CD4-positive, alpha-beta memory T cell (primary cell): ENCODE measurements at regions not wholly inside any gene's neighbourhood (a gene's known extent, or its start where the extent isn't known, plus 50 kb on each side); places are given as distances from the start of the nearest gene placed in this dataset.
A peak's percentile ranks its signal among the peaks of the same experiment; 100 is the strongest.

ENCODE experiments used
- CTCF ChIA-PET: fragments of 350-600 bp; sonication (Branson Sonifier 250); formaldehyde crosslinking; loops from one replicate; lab custom pipeline; 2021; ENCODE audit warnings: inconsistent platforms; ENCODE audit not compliant: partially characterized antibody; lab: Charles Lee
- POLR2A ChIA-PET: fragments of 350-600 bp; sonication (Branson Sonifier 250); formaldehyde crosslinking; loops from one replicate; lab custom pipeline; 2021; ENCODE audit not compliant: partially characterized antibody; lab: Charles Lee
- DNase-seq, 5 donors: peaks; one replicate each; pipeline versions ENCODE4 v3.0.0 to v3.0.0-alpha.2; 2020 to 2022; ENCODE audit warnings: mixed read lengths in 1 of 5
- H3K27ac ChIP-seq: one replicate; pipeline ENCODE4 v1.7.0; 2013; ENCODE audit warnings: low read depth, low read length
- H3K27me3 ChIP-seq: 2 replicates; pipeline ENCODE4 v1.7.0; 2013; ENCODE audit warnings: mild to moderate bottlenecking, low read length, moderate library complexity; ENCODE audit not compliant: insufficient read depth
- H3K36me3 ChIP-seq: 2 replicates; pipeline ENCODE4 v1.7.0; 2013; ENCODE audit warnings: mild to moderate bottlenecking, low read length, moderate library complexity; ENCODE audit not compliant: insufficient read depth
- H3K4me1 ChIP-seq: 2 replicates; pipeline ENCODE4 v1.7.0; 2013; ENCODE audit warnings: mild to moderate bottlenecking, low read length, moderate library complexity; ENCODE audit not compliant: insufficient read depth
- H3K4me3 ChIP-seq, 2 donors: one replicate each; pipeline ENCODE4 v1.7.0; 2013; ENCODE audit warnings: low read length in 2 of 2, mild to moderate bottlenecking in 1 of 2
- H3K9me3 ChIP-seq, 2 donors: one replicate each; pipeline ENCODE4 v1.7.0; 2013; ENCODE audit warnings: low read length in 2 of 2, control low read depth in 1 of 2; ENCODE audit not compliant: control insufficient read depth in 1 of 2
- H3K27ac Mint-ChIP-seq, 7 donors: one replicate each; pipeline ENCODE4 v1.8.0; 2020 to 2021; ENCODE audit warnings: mixed read lengths in 7 of 7, mild to moderate bottlenecking in 6 of 7, inconsistent platforms in 3 of 7, moderate library complexity in 3 of 7
- H3K27me3 Mint-ChIP-seq, 2 donors: one replicate each; pipeline ENCODE4 v1.8.0; 2020 to 2021; ENCODE audit warnings: mixed read lengths in 2 of 2
- H3K36me3 Mint-ChIP-seq, 2 donors: one replicate each; pipeline ENCODE4 v1.8.0; 2020 to 2021; ENCODE audit warnings: mixed read lengths in 2 of 2, inconsistent platforms in 1 of 2, mild to moderate bottlenecking in 1 of 2
- H3K4me1 Mint-ChIP-seq, 4 donors: one replicate each; pipeline ENCODE4 v1.8.0; 2020 to 2021; ENCODE audit warnings: mixed read lengths in 4 of 4, mild to moderate bottlenecking in 1 of 4
- H3K4me3 Mint-ChIP-seq, 8 donors: one replicate each; pipeline ENCODE4 v1.8.0; 2020 to 2021; ENCODE audit warnings: mixed read lengths in 8 of 8, mild to moderate bottlenecking in 7 of 8, moderate library complexity in 6 of 8, inconsistent platforms in 3 of 8
- H3K9me3 Mint-ChIP-seq, 8 donors: one replicate each; pipeline ENCODE4 v1.8.0; 2020 to 2021; ENCODE audit warnings: mixed read lengths in 8 of 8, mild to moderate bottlenecking in 5 of 8, inconsistent platforms in 3 of 8, moderate library complexity in 1 of 8
- intact Hi-C: fragments of 100-400 bp; cut with micrococcal nuclease; formaldehyde crosslinking; loops from one replicate; pipeline ENCODE4 v1.15.1; 2023

DNA sequence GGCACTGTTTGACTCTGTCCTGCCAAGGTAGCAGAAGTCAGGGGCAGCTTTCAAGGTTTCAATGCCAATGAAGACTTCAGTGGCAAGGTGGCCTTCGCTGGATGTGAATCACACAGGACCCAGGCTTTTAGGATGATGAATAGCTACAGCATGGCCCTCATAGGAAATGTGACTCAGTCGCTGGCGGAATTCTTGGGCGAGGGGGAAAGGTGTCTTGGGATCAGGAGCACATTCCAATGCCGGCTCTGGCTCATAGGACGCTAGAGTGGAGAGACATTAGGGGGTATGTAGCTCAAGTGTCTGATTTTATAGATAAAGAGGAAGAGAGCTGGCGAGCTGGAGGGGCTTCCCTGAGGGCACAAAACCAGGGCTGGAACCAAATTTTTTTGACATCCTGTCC is 68.6 kb downstream of the SMIM21 start:
- intact Hi-C loops = no loop called here
- H3K27ac Mint-ChIP-seq = no peak overlapping the region
- DNase-seq = no peak
- Histone ChIP-seq H3K4me3 (no peak overlapping the region), H3K36me3 (no peaks in the 10 kb centered on the region), H3K4me1 (no peaks in the 10 kb centered on the region), H3K9me3 (peaks cover 0 to 1% of the 10 kb centered on the region in 2 donors), H3K27ac (no peak overlapping the region), H3K27me3 (no peaks in the 10 kb centered on the region)
- H3K36me3 Mint-ChIP-seq = no peaks in the 10 kb centered on the region
- ChIA-PET CTCF (interaction anchor here (0.6 kb wide), 1 partner anchor 148 kb away, joined by 3 read pairs; no protein-coding TSS in a partner anchor), POLR2A (no interaction called here)
- H3K4me3 Mint-ChIP-seq = no peak overlapping the region
- no peaks in the 10 kb centered on the region for H3K4me1 Mint-ChIP-seq
- peaks cover 7 to 17% (median 13%) of the 10 kb centered on the region in 8 donors for H3K9me3 Mint-ChIP-seq
- peaks cover 5 to 7% of the 10 kb centered on the region in 2 donors for H3K27me3 Mint-ChIP-seq

DNA sequence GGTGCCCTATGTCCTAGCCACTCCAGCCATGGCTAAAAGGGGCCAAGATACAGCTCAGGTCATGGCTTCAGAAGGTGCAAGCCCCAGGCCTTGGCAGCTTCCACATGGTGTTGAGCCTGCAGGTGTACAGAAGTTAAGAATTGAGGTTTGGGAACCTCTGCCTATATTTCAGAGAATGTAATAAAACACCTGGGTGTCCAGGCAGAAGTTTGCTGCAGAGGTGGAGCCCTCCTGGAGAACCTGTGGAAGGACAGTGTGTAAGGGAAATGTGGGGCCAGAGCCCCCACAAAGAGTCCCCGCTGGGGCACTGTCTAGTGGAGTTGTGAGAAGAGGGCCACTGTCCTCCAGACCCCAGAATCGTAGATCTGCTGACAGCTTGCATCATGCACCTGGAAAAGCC is 74.1 kb downstream of the SMIM21 start:
- no peaks in the 10 kb centered on the region for H3K36me3 ChIP-seq
- Mint-ChIP-seq H3K4me1 (no peaks in the 10 kb centered on the region), H3K27ac (no peak overlapping the region), H3K36me3 (peaks cover 3 to 8% of the 10 kb centered on the region in 2 donors), H3K27me3 (peaks cover 1 to 4% of the 10 kb centered on the region in 2 donors), H3K9me3 (peaks cover 9 to 46% (median 34%) of the 10 kb centered on the region in 8 donors), H3K4me3 (no peak overlapping the region)
- ChIA-PET CTCF (no interaction called here), POLR2A (no interaction called here)
- no peaks in the 10 kb centered on the region for H3K4me1 ChIP-seq
- DNase-seq = no peak
- intact Hi-C loops = no loop called here
- H3K4me3 ChIP-seq = no peak overlapping the region
- H3K27ac ChIP-seq = no peak overlapping the region
- H3K9me3 ChIP-seq = peaks cover 0 to 12% of the 10 kb centered on the region in 2 donors
- H3K27me3 ChIP-seq = no peaks in the 10 kb centered on the region

DNA sequence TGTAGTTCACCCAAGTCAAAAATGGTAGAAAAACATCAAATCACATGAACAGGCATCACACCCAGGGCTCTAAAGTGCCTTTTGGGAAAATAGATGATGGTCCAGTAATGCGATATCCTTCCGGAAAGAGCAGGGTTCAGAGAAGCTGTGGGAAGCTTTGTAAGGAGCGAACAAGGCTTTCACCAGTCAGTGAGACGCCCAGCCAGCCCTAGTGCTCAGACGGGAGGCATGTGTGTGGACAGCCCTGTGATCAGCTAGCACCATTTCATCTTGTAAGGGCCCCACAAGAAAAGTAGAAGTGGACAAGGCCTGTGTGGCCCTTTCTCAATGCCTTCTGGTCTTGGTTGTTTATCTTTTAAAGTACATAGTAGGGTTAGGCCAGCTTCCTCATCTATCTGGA is 76.1 kb downstream of the SMIM21 start:
- Histone ChIP-seq H3K27ac (no peak overlapping the region), H3K9me3 (peaks cover 0 to 12% of the 10 kb centered on the region in 2 donors), H3K4me3 (no peak overlapping the region), H3K4me1 (no peaks in the 10 kb centered on the region), H3K27me3 (no peaks in the 10 kb centered on the region), H3K36me3 (no peaks in the 10 kb centered on the region)
- Mint-ChIP-seq H3K4me1 (no peaks in the 10 kb centered on the region), H3K27me3 (peaks cover 4 to 6% of the 10 kb centered on the region in 2 donors), H3K9me3 (peaks cover 4 to 41% (median 30%) of the 10 kb centered on the region in 8 donors), H3K36me3 (peaks cover 3 to 8% of the 10 kb centered on the region in 2 donors), H3K27ac (no peak overlapping the region), H3K4me3 (no peak overlapping the region)
- ChIA-PET POLR2A (no interaction called here), CTCF (no interaction called here)
- DNase-seq = no peak
- intact Hi-C loops = no loop called here

DNA sequence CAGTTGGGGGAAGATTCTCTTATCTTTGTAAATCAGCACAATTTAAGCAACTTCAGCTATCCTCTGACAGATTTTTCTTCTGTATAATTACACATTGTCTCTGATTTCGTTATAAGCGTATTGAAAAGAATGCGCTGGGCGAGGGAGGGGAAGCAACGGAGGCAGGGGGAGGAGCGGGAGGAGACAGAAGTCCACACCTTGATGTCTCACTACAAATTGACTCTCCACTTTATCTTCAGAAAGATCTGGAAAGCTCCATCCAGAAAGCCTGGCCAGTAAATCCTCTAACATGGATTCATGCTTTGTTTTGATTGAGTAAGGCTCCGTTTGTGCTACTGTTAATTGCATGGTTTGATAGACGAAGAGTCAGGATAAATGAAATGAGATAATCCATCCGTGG is 76.6 kb downstream of the SMIM21 start:
- H3K27me3 ChIP-seq = no peaks in the 10 kb centered on the region
- intact Hi-C loops = no loop called here
- no peak overlapping the region for H3K4me3 Mint-ChIP-seq
- H3K4me1 ChIP-seq = no peaks in the 10 kb centered on the region
- DNase-seq = no peak
- H3K36me3 ChIP-seq = no peaks in the 10 kb centered on the region
- ChIA-PET CTCF (no interaction called here), POLR2A (no interaction called here)
- H3K4me1 Mint-ChIP-seq = no peaks in the 10 kb centered on the region
- H3K27ac ChIP-seq = no peak overlapping the region
- H3K27me3 Mint-ChIP-seq = peaks cover 4 to 9% of the 10 kb centered on the region in 2 donors
- H3K9me3 Mint-ChIP-seq = peaks cover 4 to 41% (median 30%) of the 10 kb centered on the region in 8 donors
- peaks cover 0 to 12% of the 10 kb centered on the region in 2 donors for H3K9me3 ChIP-seq
- no peak overlapping the region for H3K4me3 ChIP-seq
- H3K36me3 Mint-ChIP-seq = peaks cover 3 to 8% of the 10 kb centered on the region in 2 donors
- no peak overlapping the region for H3K27ac Mint-ChIP-seq

DNA sequence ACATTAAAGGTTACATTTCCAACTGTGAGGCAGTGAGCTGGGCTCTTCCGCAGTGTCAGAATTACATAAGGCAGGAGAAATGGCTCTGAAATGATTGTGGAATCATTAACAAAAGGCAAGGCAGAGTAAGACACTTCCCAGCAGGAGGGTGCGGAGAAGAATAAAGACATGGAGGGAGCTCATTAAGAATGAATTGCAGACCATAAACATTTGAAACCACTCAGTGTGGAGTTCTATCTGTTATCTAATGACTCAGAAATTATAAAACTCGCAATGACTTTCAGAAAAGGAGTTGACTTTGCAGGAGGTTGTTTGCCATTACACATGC is 77.0 kb downstream of the SMIM21 start:
- DNase-seq = no peak
- H3K27ac ChIP-seq = no peak overlapping the region
- H3K36me3 Mint-ChIP-seq = peaks cover 3 to 8% of the 10 kb centered on the region in 2 donors
- H3K27me3 Mint-ChIP-seq = peaks cover 4 to 12% of the 10 kb centered on the region in 2 donors
- CTCF ChIA-PET = no interaction called here
- no peak overlapping the region for H3K4me3 ChIP-seq
- no peaks in the 10 kb centered on the region for H3K4me1 Mint-ChIP-seq
- H3K9me3 Mint-ChIP-seq = peaks cover 4 to 40% (median 29%) of the 10 kb centered on the region in 8 donors
- H3K27ac Mint-ChIP-seq = peak overlapping the region in 1 of 7 donors; percentile 65
- peaks cover 0 to 12% of the 10 kb centered on the region in 2 donors for H3K9me3 ChIP-seq
- no peak overlapping the region for H3K4me3 Mint-ChIP-seq
- POLR2A ChIA-PET = no interaction called here
- no peaks in the 10 kb centered on the region for H3K36me3 ChIP-seq
- H3K27me3 ChIP-seq = no peaks in the 10 kb centered on the region
- no peaks in the 10 kb centered on the region for H3K4me1 ChIP-seq
- intact Hi-C loops = no loop called here

DNA sequence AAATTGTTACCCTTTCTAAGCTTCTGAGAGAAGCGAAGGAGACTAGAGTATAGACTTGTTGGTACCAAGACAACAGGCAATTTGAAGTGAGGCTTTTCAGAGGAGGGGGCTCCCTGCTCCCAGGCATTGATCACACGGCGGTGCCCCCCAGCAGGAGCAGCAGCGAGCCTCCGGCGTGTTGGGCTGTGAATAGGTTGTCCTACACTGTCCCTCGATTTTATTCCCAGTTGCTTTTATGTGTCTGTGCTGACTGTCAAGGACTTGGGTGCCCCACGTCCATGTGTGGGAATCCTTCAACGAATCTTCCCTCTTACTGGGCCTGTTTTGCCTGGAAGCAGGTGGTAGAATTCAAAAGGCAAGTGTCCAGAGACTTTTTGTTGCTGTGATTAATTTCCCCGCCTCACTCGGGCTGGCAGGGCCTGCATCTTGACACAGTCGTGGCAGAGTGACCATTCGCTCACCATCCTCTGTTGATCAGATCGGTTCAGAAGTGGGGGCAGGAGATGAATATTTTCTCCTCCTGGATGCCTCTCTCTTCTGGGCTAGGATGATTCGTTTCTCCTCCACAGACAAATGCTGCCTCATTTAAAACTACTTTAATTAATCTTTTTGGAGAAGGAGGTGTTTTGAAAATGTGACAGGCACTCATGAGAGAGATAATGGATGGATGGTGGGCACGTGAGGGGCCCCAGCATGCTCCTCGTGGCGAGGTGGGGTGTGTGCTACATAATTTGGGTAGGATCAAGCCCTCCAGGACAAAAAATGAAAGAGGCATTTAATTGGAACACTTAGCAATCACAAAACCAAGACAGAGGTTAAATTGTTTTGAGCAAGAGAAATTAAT is 77.6 kb downstream of the SMIM21 start:
- DNase-seq = no peak
- Histone ChIP-seq H3K27me3 (no peaks in the 10 kb centered on the region), H3K36me3 (no peaks in the 10 kb centered on the region), H3K4me1 (no peaks in the 10 kb centered on the region), H3K9me3 (peaks cover 0 to 12% of the 10 kb centered on the region in 2 donors), H3K4me3 (no peak overlapping the region), H3K27ac (no peak overlapping the region)
- no peak overlapping the region for H3K27ac Mint-ChIP-seq
- peaks cover 3 to 8% of the 10 kb centered on the region in 2 donors for H3K36me3 Mint-ChIP-seq
- no peak overlapping the region for H3K4me3 Mint-ChIP-seq
- CTCF ChIA-PET = no interaction called here
- POLR2A ChIA-PET = no interaction called here
- intact Hi-C loops = no loop called here
- peaks cover 4 to 37% (median 28%) of the 10 kb centered on the region in 8 donors for H3K9me3 Mint-ChIP-seq
- no peaks in the 10 kb centered on the region for H3K4me1 Mint-ChIP-seq
- H3K27me3 Mint-ChIP-seq = peaks cover 4 to 14% of the 10 kb centered on the region in 2 donors

DNA sequence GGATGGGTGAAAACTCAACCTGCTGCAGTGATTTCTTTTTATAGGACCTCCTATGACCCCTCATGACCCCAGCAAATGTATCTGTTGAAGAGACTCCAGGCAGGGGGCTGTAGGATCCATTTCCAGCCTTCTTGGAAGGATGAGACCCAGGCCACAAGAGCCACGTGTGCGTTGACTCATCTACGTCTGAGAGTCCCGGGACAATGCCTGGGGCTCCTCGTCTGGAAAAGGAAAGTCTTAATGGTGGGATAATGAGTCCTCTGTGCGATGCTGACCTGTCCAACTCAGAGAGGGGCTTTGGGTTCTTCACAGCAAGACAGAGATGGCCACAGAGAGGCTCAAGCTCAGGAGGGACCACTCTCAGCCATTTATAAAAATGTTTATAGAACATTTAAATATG is 80.8 kb downstream of the SMIM21 start:
- peaks cover 0 to 11% (median 5%) of the 10 kb centered on the region in 8 donors for H3K9me3 Mint-ChIP-seq
- CTCF ChIA-PET = no interaction called here
- intact Hi-C loops = no loop called here

More for the DNA sequence above, 80.8 kb downstream of the SMIM21 start:
- no peak overlapping the region for H3K4me3 ChIP-seq
- Mint-ChIP-seq H3K4me3 (no peak overlapping the region), H3K27ac (no peak overlapping the region), H3K36me3 (no peaks in the 10 kb centered on the region), H3K27me3 (peaks cover 7 to 16% of the 10 kb centered on the region in 2 donors), H3K4me1 (no peaks in the 10 kb centered on the region)
- no peaks in the 10 kb centered on the region for H3K27me3 ChIP-seq
- no peak overlapping the region for H3K27ac ChIP-seq
- H3K4me1 ChIP-seq = no peaks in the 10 kb centered on the region
- H3K36me3 ChIP-seq = no peaks in the 10 kb centered on the region
- POLR2A ChIA-PET = no interaction called here
- H3K9me3 ChIP-seq = no peaks in the 10 kb centered on the region
- DNase-seq = no peak
